GM21381 (cell line): ENCODE measurements at regions not wholly inside any gene's neighbourhood (a gene's known extent, or its start where the extent isn't known, plus 50 kb on each side); places are given as distances from the start of the nearest gene placed in this dataset.

Source experiments
- ATAC-seq: cut with Tn5 transposase; IDR thresholded peaks from one replicate; pipeline ENCODE4 v1.9.1; 2021; ENCODE audit warnings: mild to moderate bottlenecking, moderate library complexity; ENCODE audit not compliant: unreplicated experiment

DNA sequence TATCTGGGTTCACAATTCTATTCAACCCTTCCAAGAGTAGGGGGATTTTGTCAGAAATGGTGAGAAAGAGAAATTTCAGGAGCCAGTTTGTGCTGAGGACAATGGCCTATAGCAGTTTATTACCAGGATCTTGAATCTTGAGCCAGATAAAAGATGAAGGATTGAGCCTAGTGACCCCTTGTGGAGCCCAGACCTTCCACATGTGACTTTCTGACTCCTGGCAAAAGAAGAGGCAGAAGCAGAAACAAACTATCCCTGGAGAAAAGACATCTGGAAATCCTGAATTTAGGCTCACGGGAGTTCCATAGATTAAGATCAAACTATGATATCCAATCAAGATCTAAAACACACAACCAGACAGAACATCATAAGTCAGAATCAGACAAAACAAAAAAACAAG is 60.9 kb upstream of the CHRM2 start:
- no peak for ATAC-seq

DNA sequence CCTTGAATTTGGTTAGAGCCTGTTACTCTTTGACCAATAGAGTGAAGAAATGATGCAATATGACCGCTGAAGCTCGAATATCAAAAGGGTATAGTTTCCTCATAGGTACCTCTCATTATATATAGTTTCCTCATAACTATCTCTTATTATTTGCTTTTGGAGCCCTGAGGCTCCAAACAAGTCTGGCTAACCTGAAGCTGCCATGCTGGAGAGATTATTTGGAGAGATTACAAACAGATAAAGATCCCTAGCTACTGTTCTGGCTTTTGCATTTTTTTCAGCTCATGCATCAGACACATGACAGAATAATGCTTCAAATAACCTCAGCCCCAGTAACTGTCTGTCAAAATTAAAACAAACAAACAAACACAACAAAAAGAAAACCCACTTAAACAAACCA is 65.4 kb upstream of the CHRM2 start:
- ATAC-seq: no peak

DNA sequence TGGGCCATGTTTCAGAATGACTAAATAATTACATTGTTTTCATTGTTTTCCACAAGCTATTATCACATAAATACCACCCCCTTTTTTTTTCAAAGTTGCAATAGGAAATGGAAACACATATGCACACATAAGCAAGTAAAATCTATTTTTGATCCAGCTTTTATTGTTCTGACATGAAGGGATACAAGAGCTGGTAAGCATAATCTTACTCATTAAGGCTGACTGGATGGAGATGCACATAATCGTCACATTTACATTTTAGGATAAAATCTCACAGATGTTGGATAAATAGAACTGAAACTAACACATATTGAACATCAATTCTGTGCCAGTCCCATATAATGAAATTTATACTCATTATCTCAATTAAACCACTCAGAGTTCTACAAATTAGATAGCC is 84.5 kb upstream of the CHRM2 start:
- ATAC-seq: no peak

DNA sequence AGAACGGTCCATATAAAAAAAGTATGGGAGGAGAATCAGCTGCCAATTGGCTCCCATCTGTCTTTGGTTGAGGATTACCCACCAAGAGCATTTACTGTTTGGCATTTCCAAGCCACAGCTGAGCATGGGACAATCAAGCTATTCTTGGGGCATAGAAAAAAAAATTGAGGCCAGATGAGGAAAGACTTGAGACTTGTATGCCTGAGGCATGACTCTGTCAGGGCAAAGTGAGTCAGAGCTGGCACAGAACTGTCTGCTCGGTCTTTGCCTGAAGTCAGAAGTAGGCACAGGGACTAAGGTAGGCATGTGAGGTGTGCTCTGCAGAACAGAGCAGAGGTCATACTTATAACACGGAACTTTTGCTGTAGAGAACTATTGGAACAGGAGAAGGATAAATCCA is 126.5 kb upstream of the CHRM2 start:
- ATAC-seq: no peak

DNA sequence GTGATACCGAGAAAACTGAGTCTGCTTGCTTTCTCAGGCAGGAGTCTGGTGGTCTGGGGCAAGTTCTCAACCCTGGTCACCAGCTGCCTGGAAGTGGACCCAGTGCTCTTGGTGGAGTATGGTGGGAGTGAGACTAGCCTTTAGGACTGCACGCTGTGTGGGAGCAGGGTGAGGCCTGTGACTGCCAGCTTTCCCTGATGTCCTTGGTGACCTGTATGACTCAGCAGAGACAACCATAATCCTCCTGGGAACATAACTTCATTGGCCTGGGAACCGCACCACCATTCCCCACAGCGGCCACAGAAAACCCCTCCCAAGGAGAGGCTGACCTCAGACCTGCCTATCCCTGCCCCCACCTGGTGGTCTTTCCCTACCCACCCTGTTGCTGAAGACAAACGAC is 139.5 kb upstream of the CHRM2 start:
- ATAC-seq: no peak

DNA sequence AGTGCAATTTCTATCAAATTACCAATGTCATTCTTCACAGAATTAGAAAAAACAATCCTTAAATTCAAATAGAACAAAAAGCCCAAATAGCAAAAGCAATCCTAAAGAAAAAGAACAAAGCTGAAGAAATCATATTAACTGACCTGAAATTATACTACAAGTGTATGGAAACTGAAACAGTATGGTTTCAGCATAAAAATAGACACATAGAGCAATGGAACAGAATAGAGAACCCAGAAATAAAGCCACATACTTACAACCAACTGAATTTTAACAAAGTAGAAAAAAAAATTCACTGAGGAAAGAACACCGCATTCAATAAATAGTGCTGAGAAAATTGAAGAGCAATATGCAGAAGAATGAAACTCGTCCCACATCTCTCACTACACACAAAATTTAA is 142.0 kb upstream of the CHRM2 start:
- no peak for ATAC-seq

DNA sequence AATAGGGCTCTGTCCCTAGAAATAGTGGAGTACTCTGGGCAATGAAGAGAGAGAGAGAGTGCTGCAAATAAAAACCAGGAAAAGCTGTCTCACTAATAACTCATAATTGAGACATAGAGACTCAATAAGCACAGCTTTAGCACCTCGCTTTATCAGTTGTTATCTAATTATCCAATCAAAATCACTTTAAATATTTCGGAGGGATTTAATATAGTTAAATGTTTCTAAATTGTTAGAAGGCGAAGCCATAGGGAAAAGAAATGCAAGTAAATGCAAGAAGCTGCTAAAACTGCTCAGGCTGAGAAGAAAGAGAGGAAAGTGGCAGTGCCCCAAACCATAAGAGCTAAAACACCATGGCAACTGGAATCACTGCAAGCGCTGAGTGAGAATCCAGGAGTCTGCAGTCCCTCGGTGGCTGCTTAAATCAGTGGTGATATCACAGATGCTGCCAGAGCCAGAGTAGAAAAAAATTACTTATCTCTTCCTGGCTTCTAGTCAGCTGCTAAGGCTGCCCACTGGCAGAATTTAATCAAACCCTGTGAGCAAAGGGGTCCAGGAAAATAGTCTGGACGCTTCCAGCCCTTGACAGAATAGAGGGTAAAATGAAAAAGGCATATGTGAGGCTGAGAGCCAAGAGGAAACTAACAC is 150.4 kb upstream of the CHRM2 start:
- ATAC-seq: no peak

DNA sequence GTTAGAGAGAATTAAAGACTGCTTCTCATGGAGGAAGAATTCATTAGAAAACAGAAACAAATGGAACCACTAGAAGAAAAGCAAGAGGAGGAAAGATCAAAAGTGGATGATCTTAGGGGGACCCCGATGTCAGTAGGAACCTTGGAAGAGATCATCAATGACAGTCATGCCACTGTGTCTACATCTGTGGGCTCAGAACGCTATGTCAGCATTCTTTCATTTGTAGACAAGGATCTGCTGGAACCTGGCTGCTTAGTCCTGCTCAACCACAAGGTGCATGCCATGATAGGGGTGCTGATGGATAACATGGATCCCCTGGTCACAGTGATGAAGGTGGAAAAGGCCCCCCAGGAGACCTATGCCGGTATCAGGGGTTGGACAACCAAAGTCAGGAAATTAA is 154.4 kb upstream of the CHRM2 start:
- no peak for ATAC-seq

DNA sequence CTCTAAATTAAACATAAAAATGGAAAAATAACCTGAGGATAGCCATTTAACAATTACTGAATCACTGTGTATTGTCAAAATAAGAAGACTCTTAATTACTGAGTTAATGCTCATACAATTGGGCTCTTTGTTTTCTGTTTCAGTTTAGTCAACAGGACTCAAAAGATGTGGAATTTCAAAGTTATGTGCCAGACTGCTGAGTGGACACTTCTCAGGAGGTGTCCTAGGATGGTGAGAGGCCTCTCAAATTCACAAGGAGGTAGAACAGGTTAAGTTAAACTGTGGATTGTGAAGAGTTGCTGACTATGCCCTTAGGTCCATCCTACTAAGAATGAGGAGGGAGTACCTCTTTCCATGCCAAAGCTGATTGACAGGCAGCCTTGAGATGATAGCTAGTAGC is 157.7 kb upstream of the CHRM2 start:
- ATAC-seq: no peak

DNA sequence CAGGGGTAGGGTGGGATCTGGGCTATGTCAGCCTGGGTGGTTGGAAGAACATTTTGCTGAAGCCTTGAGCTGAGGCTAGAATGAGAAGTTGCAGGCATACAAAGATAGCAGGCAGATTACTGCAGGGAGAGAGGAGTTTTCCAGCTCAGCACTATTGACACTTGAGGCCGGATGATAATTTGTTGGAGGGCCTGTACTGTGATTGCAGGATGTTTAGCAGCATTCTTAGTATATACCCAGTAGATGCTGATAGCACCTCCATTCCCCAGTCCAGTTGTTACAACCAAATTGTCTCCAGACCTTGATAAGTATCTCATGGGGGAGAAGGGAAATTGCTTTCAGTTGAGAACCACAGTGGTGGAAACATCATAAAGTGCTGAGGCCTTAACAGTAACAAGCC is 158.6 kb upstream of the CHRM2 start:
- ATAC-seq: no peak

DNA sequence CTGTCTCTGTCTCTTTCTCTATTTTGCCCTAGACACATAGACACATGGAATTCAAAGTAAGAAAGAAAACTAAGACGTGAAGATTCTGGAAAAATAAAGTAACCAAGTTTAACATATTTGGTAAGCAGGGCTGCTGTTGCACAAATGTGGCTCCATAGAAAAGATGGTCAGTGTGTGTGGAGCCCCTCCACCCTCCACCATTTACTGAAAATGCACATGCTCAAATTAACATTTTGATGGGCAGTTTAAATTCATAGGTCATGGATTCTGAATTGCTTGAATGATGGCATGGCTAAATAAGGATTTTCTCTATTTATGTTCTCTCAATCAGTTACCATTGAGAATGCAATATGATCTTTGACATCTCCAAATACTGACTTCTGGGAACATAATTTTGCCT is 165.5 kb upstream of the CHRM2 start:
- no peak for ATAC-seq

DNA sequence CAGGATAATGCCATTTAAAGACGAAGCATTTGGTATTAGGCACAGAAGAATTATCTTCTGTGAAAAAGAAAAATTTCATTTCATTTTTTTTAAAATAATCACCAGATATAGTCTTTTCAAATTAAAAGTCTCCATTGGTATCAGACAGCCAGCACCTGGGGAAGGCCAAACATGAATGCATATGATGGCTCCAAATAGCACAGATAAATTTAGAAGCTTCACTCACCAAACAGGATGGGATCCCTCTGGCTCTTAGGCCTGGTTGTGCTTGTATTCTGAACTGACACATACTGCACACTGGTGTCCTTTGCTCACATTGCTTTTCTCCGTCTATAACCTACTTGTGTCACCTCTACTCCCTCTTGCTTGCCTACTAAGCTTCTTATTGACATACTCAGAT is 169.5 kb upstream of the CHRM2 start:
- no peak for ATAC-seq

DNA sequence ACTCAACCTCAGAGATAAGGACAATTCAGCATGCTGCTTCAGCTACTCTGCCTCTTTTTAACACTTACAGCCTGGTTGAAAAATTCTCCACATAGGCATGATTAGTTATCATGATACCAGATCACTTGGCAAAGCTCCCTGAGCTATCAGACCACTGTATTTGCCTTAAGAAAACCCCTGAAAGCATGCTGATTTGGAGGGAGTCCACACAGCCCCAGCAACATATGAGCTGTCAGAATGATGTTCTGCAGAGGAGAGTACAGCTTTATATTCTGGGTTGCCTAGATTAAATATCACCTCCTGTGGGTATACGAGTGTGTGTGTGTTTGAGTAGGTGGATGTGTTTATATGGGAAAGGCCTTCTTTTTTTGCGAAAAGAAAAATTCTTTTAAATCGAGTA is 170.2 kb upstream of the CHRM2 start:
- no peak for ATAC-seq

DNA sequence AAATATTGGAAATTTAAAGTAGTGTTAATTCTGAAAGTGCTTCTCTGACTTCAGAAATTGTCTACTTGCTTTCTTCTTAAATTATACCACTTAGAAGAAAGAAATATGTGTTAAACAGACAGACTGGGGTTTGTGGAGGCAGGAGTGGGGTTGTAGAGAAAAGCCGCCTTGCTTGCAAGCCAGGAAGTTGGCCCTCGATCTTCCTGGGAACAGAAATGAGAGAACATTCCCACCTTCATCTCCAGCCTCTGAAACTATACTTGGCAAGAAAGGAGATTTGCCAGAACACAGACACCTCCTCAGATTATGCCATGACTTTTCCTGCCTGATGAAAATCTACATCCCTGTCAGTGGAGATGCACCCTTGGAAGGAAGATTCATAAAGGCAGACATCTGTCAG is 171.2 kb upstream of the CHRM2 start:
- ATAC-seq: no peak

DNA sequence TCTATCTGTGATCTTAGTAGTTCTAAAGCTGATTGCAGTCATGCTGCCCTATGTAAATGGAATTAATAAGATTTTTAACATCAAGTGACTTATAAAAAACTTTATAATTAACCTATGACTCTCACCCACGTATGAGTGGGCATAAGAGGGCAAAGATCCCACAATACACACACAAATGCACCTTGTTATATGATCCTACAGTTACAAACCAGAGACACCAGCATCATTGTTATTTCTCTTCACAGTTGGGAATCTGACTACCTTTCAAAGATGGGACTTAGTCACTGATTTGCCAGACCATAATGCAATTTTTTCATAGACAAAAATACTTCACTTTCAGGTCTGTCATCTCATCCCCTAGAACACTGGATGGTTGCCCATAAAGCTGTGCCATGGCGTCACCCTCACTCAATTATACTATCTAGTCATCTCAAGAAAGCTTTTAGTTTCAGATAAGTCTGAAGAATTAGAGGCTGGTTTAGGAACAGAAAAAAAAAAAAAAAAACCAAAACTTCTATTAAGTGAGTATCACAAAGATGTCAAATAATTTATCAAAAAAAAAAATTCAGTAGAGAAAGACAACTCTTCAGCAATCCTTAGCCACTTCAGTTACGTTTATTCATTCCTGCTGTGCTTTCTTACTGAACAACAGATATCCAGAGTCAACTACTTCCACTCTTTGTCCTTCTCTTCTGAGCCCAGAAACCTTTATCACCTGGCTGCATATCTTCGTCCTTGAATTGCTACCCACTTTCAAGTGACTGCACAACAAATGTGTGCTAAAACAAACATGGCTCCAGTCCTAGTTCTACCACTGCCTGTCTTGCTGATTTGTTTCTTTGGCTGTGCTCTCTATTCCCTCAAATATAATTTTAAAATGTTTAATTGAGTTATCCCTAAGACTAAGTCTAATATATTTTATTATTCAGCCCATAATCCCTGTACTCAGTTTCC is 175.0 kb upstream of the CHRM2 start:
- ATAC-seq: no peak

DNA sequence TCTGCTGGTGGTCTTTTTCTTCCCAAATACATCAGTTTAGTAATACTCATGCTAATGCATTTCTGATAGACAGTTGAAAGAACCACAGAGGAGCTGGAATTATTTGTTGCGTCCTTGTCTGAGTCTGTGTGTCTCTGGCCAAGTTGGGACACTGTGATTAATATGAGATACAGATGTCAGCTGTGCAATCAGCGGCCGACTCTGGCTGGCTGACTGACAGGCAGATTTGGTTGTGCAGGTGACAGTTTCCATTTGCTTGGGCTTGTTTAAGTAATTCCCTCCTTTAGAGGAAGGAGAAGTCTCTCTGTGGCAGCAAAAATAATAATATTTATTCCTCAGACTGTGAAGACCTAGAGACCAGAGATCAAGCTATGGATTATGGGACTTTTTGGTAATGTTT is 176.2 kb upstream of the CHRM2 start:
- ATAC-seq: no peak

DNA sequence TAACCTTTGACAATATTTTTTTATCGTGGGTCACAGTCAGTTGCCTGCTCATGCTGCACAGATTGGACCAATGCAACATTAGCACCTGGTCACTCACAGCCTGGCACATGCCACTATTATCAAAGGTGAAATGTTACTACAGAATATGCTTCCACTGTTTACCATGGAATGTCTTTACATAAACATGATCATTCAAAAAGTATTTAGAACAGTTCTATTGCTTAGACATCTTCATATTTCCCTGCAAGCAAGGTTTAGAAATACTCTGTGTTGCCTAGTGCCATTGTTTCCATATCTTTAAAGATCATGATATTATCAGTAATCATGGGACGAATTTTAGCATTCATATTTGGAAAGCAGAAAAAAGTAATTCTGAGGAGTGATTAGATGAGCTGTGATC is 179.9 kb upstream of the CHRM2 start:
- ATAC-seq: no peak

DNA sequence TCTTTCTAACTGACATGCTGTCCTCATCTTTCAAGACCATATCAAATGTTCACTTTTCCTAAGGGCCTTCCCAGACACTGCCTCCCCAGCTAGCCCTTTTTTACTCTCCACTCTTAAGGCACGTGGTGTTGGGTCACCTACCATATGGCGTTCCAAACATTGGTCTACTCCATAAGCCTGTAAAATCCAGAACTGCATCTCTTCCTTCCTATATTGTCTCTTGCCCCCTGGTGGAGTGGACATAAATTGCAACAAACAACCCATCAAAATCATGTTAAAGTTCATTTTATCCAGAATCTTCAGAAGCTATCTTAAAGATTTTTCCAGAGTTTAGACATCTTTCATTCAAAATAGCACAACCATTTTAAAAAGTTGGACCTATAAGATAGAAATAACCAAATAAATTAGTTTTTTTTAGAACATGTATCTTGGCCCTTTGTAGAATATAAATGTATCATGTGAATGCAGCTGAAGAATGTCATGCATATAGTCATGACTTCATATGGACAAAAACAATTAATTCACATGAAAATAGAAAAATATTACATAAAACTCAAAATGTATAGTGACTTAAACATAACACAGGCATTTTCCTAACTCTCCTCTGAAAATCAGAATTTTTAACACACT is 180.6 kb upstream of the CHRM2 start:
- ATAC-seq: no peak

DNA sequence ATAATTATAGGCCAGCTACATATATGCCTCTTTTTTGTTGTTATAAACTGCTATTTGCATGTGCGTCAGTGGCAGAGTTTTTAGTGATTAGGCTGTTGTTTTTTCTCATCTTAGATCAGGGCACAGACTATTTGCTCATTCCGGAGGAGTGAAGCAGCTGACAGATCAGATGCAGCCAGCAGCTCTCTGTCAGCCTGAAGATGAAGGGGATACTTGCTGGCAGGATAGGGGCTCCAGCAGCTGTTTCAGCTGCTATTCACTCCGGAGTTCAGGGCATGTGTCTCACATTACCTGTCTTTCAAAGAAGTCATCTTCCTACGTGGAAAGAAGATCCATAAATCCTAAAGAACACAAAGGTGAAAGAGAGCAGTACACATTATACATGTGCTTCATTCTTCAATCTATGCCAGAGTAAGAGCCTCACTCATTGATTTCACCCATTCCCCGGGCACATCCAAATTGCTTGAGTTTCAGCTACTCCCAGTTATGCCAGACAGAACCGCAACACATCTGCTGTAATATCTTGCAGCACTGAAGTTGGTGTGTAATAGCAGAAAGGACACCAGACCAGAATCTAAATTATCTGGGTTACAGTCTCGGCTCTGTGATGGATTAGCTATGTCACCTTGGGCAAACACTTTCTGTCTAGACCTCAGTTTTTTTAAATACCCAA is 182.8 kb upstream of the CHRM2 start:
- no peak for ATAC-seq

DNA sequence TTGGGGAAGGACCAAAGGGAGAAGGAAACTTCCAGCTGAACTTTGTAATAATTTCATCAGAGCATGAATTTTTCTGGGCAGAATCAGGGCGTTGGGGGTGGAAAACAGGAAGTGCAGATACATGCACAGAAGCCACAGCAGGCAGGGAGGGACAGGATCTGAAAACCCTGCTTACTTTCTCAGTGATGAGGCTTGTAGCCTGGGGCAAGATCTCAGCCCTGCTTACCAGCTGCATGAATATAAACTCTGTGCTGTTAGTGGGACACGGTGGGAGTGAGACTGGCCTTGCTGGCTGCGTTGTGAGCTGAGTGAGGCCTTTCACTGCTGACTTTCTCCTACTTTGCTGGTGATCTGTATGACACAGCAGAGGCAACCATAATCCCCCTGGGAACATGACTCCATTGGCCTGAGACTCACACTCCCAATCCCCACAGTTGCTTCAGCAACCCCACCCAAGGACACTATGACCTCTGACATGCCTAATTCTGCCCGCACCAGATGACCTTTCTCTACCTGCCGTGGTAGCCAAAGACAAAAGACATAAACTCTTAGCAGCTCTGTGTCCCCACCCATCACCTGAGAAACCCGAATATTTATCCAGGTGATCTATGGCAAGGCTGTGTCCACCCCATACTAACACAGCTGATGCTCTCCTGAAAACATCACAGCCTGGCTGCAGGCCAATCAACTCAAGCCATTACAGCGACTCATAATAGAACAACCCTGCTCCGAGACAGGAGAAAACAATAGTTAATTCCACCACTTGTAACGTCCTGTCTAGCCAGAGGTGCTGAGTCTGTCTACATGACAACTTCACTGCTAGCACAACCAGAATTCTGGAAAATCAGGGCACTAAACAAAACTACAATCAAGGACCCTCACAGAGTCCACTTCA is 190.7 kb upstream of the CHRM2 start:
- ATAC-seq: no peak

DNA sequence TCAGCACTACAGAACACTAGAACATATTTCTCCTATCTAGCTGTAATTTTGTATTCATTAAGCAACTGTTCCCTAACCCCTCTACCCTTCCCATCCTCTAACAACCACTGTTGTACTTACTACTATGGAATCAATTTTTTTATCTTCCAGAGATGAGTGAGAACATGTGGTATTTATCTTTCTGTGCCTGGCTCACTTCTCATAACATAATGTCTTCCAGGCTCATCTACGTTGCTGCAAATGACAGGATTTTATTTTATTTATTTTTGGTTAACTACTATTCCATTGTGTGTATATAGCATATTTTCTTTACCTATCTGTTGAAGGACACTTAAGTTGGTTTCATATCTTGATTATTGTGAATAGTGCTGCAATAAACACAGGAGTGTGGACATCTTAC is 200.9 kb upstream of the CHRM2 start:
- ATAC-seq: no peak
